GM12878 (cell line): ENCODE measurements at regions not wholly inside any gene's neighbourhood (a gene's known extent, or its start where the extent isn't known, plus 50 kb on each side); places are given as distances from the start of the nearest gene placed in this dataset.

Source experiments
- ATAC-seq: fragments of 200-7000 bp; cut with Tn5 transposase; 3 replicates; pipeline ENCODE4 v1.9.1; 2020; ENCODE audit warnings: mild to moderate bottlenecking, moderate library complexity
- BruUV-seq: library from RNA; stranded (reverse); fragments of 400-500 nt; replicated peaks from 2 replicates; lab custom pipeline; 2021; lab: Mats Ljungman, UMichigan
- CTCF ChIA-PET: fragments of 300-600 bp; sonication (Branson Sonifier 250); formaldehyde crosslinking; extraction: SDS; loops from one replicate; lab custom pipeline; 2021; ENCODE audit warnings: inconsistent platforms; lab: Yijun Ruan, JAX
- POLR2A ChIA-PET: fragments of 350-600 bp; formaldehyde crosslinking; extraction: SDS; loops from one replicate; lab custom pipeline; 2021; ENCODE audit warnings: inconsistent platforms; lab: Charles Lee
- RAD21 ChIA-PET: fragments of 300-600 bp; sonication (Branson Sonifier 250); formaldehyde crosslinking; loops from one replicate; lab custom pipeline; 2023; ENCODE audit warnings: antibody characterized with exemption; ENCODE audit not compliant: unreplicated experiment; lab: Charles Lee
- SMC1A ChIA-PET: fragments of 300-600 bp; sonication (Branson Sonifier 250); formaldehyde crosslinking; loops from one replicate; lab custom pipeline; 2023; ENCODE audit not compliant: unreplicated experiment, uncharacterized antibody; lab: Charles Lee
- DNase-seq: peaks from one replicate; pipeline ENCODE4 v3.0.0-alpha.2; 2011; ENCODE audit warnings: low read depth, low spot score
- FAIRE-seq: peaks from 3 replicates; lab custom pipeline; 2011; peaks lifted over from hg19 to GRCh38; lab: Jason Lieb, UNC
- H2AFZ ChIP-seq: 2 replicates; pipeline ENCODE4 v1.6.0; 2011; ENCODE audit warnings: low read depth, low read length, control low read depth; ENCODE audit not compliant: control insufficient read depth
- H3K27ac ChIP-seq: 2 replicates; pipeline ENCODE4 v1.5.1; 2011; ENCODE audit warnings: control low read depth; ENCODE audit not compliant: control insufficient read depth, insufficient read depth
- H3K27me3 ChIP-seq, 2 experiments: replicated peaks in 1 of 2; 2 replicates each; pipeline versions ENCODE4 v1.6.0 to v1.6.1; 2011; ENCODE audit warnings: low read length in 1 of 2; ENCODE audit not compliant: control insufficient read depth in 2 of 2, insufficient read depth in 2 of 2
- H3K36me3 ChIP-seq, 2 experiments: 2 replicates each; pipeline ENCODE4 v1.5.1; 2011; ENCODE audit warnings: low read length in 1 of 2; ENCODE audit not compliant: control insufficient read depth in 2 of 2, insufficient read depth in 2 of 2
- H3K4me1 ChIP-seq: 2 replicates; pipeline ENCODE4 v1.6.1; 2011; ENCODE audit warnings: mild to moderate bottlenecking, low read length, moderate library complexity, mixed read lengths; ENCODE audit not compliant: control insufficient read depth, insufficient read depth
- H3K4me2 ChIP-seq: 2 replicates; pipeline ENCODE4 v1.6.0; 2011; ENCODE audit warnings: control low read depth; ENCODE audit not compliant: control insufficient read depth, insufficient read depth
- H3K4me3 ChIP-seq: fragments of 200-600 bp; sonication (generic); 2 replicates; pipeline ENCODE4 v1.5.1; 2016
- H3K79me2 ChIP-seq: 2 replicates; pipeline ENCODE4 v1.6.0; 2011; ENCODE audit warnings: low read length; ENCODE audit not compliant: control insufficient read depth, insufficient read depth
- H3K9ac ChIP-seq: 2 replicates; pipeline ENCODE4 v1.8.0; 2011; ENCODE audit warnings: low read length, control low read depth, mixed read lengths; ENCODE audit not compliant: control insufficient read depth, insufficient read depth
- H3K9me3 ChIP-seq: replicated peaks from 3 replicates; pipeline ENCODE4 v1.5.1; 2011; ENCODE audit warnings: mild to moderate bottlenecking, low read length; ENCODE audit not compliant: control insufficient read depth, insufficient read depth
- H4K20me1 ChIP-seq: 2 replicates; pipeline ENCODE4 v1.6.0; 2011; ENCODE audit not compliant: control insufficient read depth, insufficient read depth
- E2F4 ChIP-seq: IDR thresholded peaks from 2 replicates; pipeline ENCODE4 v1.6.1; 2012; ENCODE audit warnings: low read depth, low read length, improper control_type of control experiment
- IKZF1 ChIP-seq: fragments of 450-650 bp; conservative IDR thresholded peaks from 2 replicates; pipeline ENCODE4 v1.6.1; 2017; ENCODE audit warnings: antibody characterized with exemption, mild to moderate bottlenecking
- JUNB ChIP-seq: IDR thresholded peaks from 2 replicates; pipeline ENCODE4 v1.6.1; 2016; ENCODE audit warnings: antibody characterized with exemption, mild to moderate bottlenecking
- JUND ChIP-seq: IDR thresholded peaks from 2 replicates; pipeline ENCODE4 v1.6.1; 2012; ENCODE audit warnings: low read depth, mild to moderate bottlenecking, low read length, improper control_type of control experiment, moderate library complexity
- MAX ChIP-seq: IDR thresholded peaks from 2 replicates; pipeline ENCODE4 v1.6.1; 2012; ENCODE audit warnings: low read depth, low read length, improper control_type of control experiment
- MXI1 ChIP-seq: fragments of 150-350 bp; IDR thresholded peaks from 2 replicates; pipeline ENCODE4 v1.6.1; 2011; ENCODE audit warnings: low read depth, mild to moderate bottlenecking, inconsistent platforms, low read length, improper control_type of control experiment
- MYC ChIP-seq: IDR thresholded peaks from 2 replicates; pipeline ENCODE4 v1.6.1; 2011; ENCODE audit warnings: mild to moderate bottlenecking, low read length, moderate library complexity, inconsistent platforms; ENCODE audit not compliant: insufficient read depth, insufficient replicate concordance, insufficient read length, severe bottlenecking
- NRF1 ChIP-seq: conservative IDR thresholded peaks from 2 replicates; pipeline ENCODE4 v1.6.1; 2011; ENCODE audit warnings: mild to moderate bottlenecking, low read depth, low read length, improper control_type of control experiment
- PRDM15 ChIP-seq: fragments of 450-650 bp; formaldehyde crosslinking; IDR thresholded peaks from 2 replicates; pipeline ENCODE4 v1.4.0; 2020; ENCODE audit warnings: mild to moderate bottlenecking, moderate library complexity
- RAD21 ChIP-seq: IDR thresholded peaks from 2 replicates; pipeline ENCODE4 v1.6.1; 2011; ENCODE audit warnings: mild to moderate bottlenecking, low read depth, low read length, moderate library complexity; ENCODE audit not compliant: insufficient read depth
- RCOR1 ChIP-seq: conservative IDR thresholded peaks from 2 replicates; pipeline ENCODE4 v1.6.1; 2012; ENCODE audit warnings: low read depth, low read length, improper control_type of control experiment
- SKIL ChIP-seq: fragments of 450-650 bp; IDR thresholded peaks from 2 replicates; pipeline ENCODE4 v1.6.1; 2017; ENCODE audit warnings: mild to moderate bottlenecking, low read depth, inconsistent platforms; ENCODE audit not compliant: poor library complexity, severe bottlenecking
- SRF ChIP-seq, 2 experiments: IDR thresholded peaks; 2 replicates each; pipeline ENCODE4 v1.6.1; 2011; ENCODE audit warnings: low read depth in 2 of 2, low read length in 2 of 2, mild to moderate bottlenecking in 1 of 2, moderate library complexity in 1 of 2
- SUZ12 ChIP-seq: fragments of 200-600 bp; sonication (generic); IDR thresholded peaks from one replicate; pipeline ENCODE4 v1.6.1; 2018; ENCODE audit warnings: antibody characterized with exemption, mild to moderate bottlenecking; ENCODE audit not compliant: unreplicated experiment
- USF2 ChIP-seq: IDR thresholded peaks from 2 replicates; pipeline ENCODE4 v1.6.1; 2011; ENCODE audit warnings: low read depth, low read length, improper control_type of control experiment, borderline replicate concordance
- WRNIP1 ChIP-seq: IDR thresholded peaks from 2 replicates; pipeline ENCODE4 v1.6.1; 2011; ENCODE audit warnings: low read depth, low read length, improper control_type of control experiment, borderline replicate concordance
- WGBS: methylation state at CpG from one replicate; pipeline ENCODE4 v1.1.6; 2016; ENCODE audit warnings: low lambda C conversion rate; ENCODE audit not compliant: insufficient replicate concordance, insufficient coverage; ENCODE audit errors: missing lambda C conversion rate; 5-methylcytosine and 5-hydroxymethylcytosine counted together
- in situ Hi-C: fragments of 300-500 bp; cut with MboI; formaldehyde crosslinking; loops from 9 replicates; pipeline ENCODE4 v1.14.3; 2018; ENCODE audit warnings: mixed read lengths
- intact Hi-C: fragments of 100-400 bp; cut with micrococcal nuclease; formaldehyde crosslinking; loops from one replicate; pipeline ENCODE4 v1.14.2; 2022; ENCODE audit not compliant: unreplicated experiment

GRCh38 chr1:222892137-222892769, 77.4 kb downstream of the DISP1 start:
- no peak overlapping the region for H3K9ac ChIP-seq
- no peaks in the 10 kb centered on the region for H4K20me1 ChIP-seq
- no peak for ATAC-seq
- intact Hi-C loops (no loop called here), in situ Hi-C loops (no loop called here)
- no peaks in the 10 kb centered on the region for H3K27me3 ChIP-seq
- FAIRE-seq, result no peak
- no peak overlapping the region for H3K4me2 ChIP-seq
- H3K27ac ChIP-seq, result no peak overlapping the region
- no peaks in the 10 kb centered on the region for H3K36me3 ChIP-seq
- H3K4me3 ChIP-seq, result no peak overlapping the region
- RAD21 ChIA-PET, result no interaction called here
- SMC1A ChIA-PET, result no interaction called here
- no TSS peak for BruUV-seq
- DNase-seq, result no peak
- 46% methylated on average over 8 of the region's 8 CpGs for WGBS
- H2AFZ ChIP-seq, result no peak overlapping the region
- H3K4me1 ChIP-seq, result no peaks in the 10 kb centered on the region
- H3K79me2 ChIP-seq, result no peaks in the 10 kb centered on the region
- POLR2A ChIA-PET, result no interaction called here
- CTCF ChIA-PET, result no interaction called here
- no peaks in the 10 kb centered on the region for H3K9me3 ChIP-seq
- no peak for TF ChIP-seq MYC
- no peak for TF ChIP-seq PRDM15
- TF ChIP-seq RCOR1, result no peak
- no peak for TF ChIP-seq SRF (IDR thresholded peaks at IDR 0.05; ENCODE audit: low read depth in 2 of 2, low read length in 2 of 2)
- TF ChIP-seq MAX, result no peak
- TF ChIP-seq WRNIP1, result no peak
- TF ChIP-seq SKIL, result no peak
- no peak for TF ChIP-seq MXI1
- no peak for TF ChIP-seq SUZ12
- no peak for TF ChIP-seq IKZF1
- no peak for TF ChIP-seq JUND
- no peak for TF ChIP-seq RAD21
- TF ChIP-seq NRF1, result no peak
- TF ChIP-seq USF2, result no peak
- no peak for TF ChIP-seq E2F4
- TF ChIP-seq JUNB, result no peak
